ENCODE measurements at regions not wholly inside any gene's neighbourhood (a gene's known extent, or its start where the extent isn't known, plus 50 kb on each side); places are given as distances from the start of the nearest gene placed in this dataset.

DNA sequence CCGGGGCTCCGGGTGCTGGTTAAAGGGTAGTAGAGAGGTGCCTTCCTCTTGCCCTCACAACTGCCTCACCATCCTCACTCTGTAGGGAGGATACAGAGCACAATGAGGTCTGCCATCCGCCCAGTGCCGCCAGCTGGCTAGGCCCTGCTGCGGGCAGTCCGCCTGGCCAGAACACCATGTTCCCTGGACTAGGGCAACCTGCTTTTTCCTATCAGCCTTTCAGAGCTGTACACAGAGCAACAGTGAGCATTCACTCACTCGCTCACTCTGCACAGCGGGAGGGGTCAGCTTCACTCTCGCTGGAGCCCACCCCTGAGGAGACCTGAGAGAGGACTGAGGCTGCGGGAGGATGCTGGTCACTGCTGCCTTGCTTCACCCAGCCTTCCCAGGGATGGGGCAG, 218.7 kb upstream of the CHRNA7 start:
- in situ Hi-C loops (cut with MboI; ENCODE audit: low pct_unique_long_range_greater_than_20kb in 2 of 9, low sequenced_read_pairs in 9 of 9, unreplicated experiment in 9 of 9) = no loop called here
- WGBS, 10 experiments = 45 to 100% (median 91%) methylated on average over 2 to 5 of the region's 10 CpGs; no CpG with 5 or more reads in 4 of the 10 experiments
- Histone ChIP-seq H3K4me3 (no peak overlapping the region), H3K4me1 (replicated peaks in 1 of 2) (peaks cover 0 to 3% of the 10 kb centered on the region in 2 donors), H3K27ac (no peak overlapping the region)
- no peak for ATAC-seq (replicated peaks in 6 of 8)

DNA sequence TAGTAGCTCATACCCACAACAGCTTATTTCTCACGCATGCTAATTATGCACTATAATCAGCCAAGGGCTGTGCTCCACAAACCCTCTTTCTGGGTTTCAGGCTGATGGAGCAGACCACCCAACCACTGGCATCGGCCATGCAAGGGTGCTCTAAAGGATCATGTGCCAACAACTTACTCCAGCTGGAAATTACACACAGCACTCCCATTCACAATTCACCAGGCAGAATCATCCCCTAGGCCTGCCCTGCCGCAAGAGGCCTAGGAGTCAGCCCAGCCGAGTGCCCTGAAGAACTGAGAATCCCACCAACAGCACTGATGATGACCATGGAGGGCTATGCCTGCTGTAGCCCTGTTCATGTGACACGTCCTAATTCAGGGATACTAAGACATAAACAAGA, 216.2 kb upstream of the CHRNA7 start:
- in situ Hi-C loops (cut with MboI; ENCODE audit: low pct_unique_long_range_greater_than_20kb in 2 of 9, low sequenced_read_pairs in 9 of 9, unreplicated experiment in 9 of 9) = no loop called here
- ATAC-seq (replicated peaks in 6 of 8) = no peak
- Histone ChIP-seq H3K27ac (no peak overlapping the region), H3K4me3 (no peak overlapping the region), H3K4me1 (replicated peaks in 1 of 2) (no peaks in the 10 kb centered on the region)
- 50 to 100% (median 75%) methylated on average over 1 to 4 of the region's 5 CpGs; no CpG with 5 or more reads in 2 of the 10 experiments for WGBS, 10 experiments

DNA sequence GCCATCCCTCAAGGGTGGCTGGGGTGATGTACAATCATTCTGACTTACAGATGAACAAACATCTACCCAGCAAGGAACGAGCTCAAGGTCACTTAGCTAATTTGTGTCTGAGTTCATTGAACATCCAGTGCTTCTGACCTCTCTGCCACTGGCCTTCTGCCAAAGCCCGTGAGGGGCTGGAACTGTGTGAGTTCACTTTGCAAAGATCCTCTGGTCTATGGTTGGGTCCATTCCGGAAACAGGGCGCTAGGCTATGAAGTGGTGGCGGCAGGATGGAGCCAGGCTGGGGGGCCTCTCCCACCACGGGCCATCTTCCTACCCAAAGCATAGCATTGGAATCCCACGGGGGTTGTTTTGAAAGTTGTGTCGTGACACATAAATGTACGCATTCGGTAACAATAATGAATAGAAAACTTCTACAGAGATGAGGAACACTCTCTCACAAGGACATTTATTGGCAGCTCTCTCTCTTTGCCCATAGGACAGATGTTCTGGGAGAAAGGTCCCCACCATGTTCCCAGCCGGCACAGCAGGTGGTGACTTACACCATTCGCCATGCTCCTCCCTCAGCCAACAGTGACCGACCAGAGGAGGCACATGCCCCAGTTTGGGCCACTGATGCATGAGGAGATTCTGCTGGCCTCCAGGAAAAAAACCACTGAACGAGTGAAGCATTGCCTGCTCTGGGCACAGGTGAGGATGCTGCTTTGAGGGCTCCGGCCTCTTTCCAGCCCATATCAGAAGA, 214.7 kb upstream of the CHRNA7 start:
- in situ Hi-C loops (cut with MboI; ENCODE audit: low pct_unique_long_range_greater_than_20kb in 2 of 9, low sequenced_read_pairs in 9 of 9, unreplicated experiment in 9 of 9) = no loop called here
- no peak for ATAC-seq (replicated peaks in 6 of 8)
- WGBS, 10 experiments = 46 to 100% (median 82%) methylated on average over 2 to 10 of the region's 15 CpGs; no CpG with 5 or more reads in 1 of the 10 experiments
- Histone ChIP-seq H3K27ac (no peak overlapping the region), H3K4me3 (no peak overlapping the region), H3K4me1 (replicated peaks in 1 of 2) (no peaks in the 10 kb centered on the region)

DNA sequence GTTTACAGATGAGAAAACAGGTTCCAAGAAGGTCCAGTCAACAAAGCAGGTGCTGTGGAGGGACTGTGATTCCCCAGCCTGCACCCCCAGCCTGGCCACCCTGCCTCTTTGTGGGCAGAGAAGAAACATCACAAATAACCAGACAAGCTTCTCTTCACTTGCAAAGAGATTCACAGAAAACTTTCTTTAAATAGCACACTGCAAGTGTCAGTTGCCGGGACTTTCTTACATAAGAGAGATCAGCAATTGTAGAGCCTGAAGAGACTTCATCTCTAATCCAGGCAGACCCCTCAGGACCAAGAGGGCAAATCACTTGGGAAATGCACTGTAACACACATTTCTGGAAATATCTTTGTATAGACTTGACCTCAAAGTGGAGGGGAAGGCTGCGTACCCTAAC, 207.9 kb upstream of the CHRNA7 start:
- in situ Hi-C loops (cut with MboI; ENCODE audit: low pct_unique_long_range_greater_than_20kb in 2 of 9, low sequenced_read_pairs in 9 of 9, unreplicated experiment in 9 of 9) = no loop called here
- H3K4me1 ChIP-seq (replicated peaks in 1 of 2) = no peaks in the 10 kb centered on the region
- no peak for ATAC-seq (replicated peaks in 6 of 8)
- H3K4me3 ChIP-seq = no peak overlapping the region
- no peak overlapping the region for H3K27ac ChIP-seq
- 64 to 100% (median 90%) methylated on average over 1 to 2 of the region's 2 CpGs; no CpG with 5 or more reads in 2 of the 10 experiments for WGBS, 10 experiments

DNA sequence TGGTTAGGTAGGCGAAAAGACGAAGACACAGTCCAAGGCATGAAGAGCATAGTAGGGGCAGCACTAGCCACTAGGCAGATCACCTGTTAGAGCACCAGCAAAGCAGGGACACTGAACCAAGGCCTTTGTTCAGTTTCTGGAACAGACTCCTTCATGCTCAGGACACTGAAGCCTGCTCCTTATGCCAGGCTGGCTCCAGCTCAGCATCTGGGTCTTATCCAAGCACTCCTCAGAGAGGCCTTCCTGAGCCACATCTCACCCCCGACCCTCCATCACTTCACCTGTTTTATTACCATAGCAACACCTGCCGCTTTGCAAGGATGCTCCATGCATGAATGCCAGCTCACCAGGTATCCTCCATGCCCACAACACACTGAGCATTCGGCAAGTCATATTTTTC, 206.3 kb upstream of the CHRNA7 start:
- no peak overlapping the region for H3K27ac ChIP-seq
- ATAC-seq (replicated peaks in 6 of 8) = peak in 1 of 8 experiments; percentile 32
- no peaks in the 10 kb centered on the region for H3K4me1 ChIP-seq (replicated peaks in 1 of 2)
- WGBS, 10 experiments = 15 to 100% (median 90%) methylated on average over 1 to 5 of the region's 5 CpGs; no CpG with 5 or more reads in 1 of the 10 experiments
- H3K4me3 ChIP-seq = no peak overlapping the region
- in situ Hi-C loops (cut with MboI; ENCODE audit: low pct_unique_long_range_greater_than_20kb in 2 of 9, low sequenced_read_pairs in 9 of 9, unreplicated experiment in 9 of 9) = no loop called here

DNA sequence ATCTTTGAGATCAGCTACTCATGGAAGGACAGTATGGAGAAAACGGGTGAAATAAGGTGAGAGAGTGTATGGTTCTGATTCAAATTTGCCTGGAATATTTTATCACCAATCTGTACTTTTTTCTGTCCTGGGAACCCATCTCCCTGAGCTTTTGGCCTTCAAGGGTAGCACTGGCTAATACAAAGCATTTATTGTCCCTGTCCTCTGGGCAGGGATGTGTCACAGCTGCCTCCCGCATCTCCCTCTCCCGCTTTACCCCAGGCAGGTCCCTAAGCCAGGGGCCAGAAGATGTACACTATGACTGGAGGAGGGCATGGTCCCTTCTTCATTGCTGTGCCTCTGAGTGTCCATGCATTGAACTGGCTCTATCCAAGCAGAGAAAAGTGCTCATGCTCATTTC, 201.7 kb upstream of the CHRNA7 start:
- Histone ChIP-seq H3K4me1 (replicated peaks in 1 of 2) (no peaks in the 10 kb centered on the region), H3K4me3 (no peak overlapping the region), H3K27ac (no peak overlapping the region)
- ATAC-seq (replicated peaks in 6 of 8) = no peak
- in situ Hi-C loops (cut with MboI; ENCODE audit: low pct_unique_long_range_greater_than_20kb in 2 of 9, low sequenced_read_pairs in 9 of 9, unreplicated experiment in 9 of 9) = no loop called here
- WGBS, 10 experiments = 40 to 97% (median 74%) methylated on average over 1 to 3 of the region's 3 CpGs; no CpG with 5 or more reads in 3 of the 10 experiments

DNA sequence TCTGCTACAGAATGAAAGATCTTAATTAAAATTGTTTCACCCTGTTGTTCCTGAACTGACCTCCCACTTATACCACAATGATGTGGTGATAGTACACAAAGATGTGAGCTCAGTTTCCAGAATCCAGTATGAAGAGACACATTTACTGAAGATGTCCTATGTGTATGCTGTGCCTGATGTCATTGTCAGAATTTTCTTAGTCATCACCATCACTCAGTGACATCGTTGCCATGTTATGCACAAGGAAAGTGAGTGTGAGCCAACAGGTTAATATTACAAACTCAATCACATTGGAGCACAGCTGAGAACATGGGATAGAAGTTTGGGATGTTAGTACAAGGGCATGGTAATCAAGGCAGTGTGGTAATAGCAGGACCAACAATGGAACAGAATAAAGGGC, 199.7 kb upstream of the CHRNA7 start:
- H3K4me1 ChIP-seq (replicated peaks in 1 of 2) = no peaks in the 10 kb centered on the region
- H3K4me3 ChIP-seq = no peak overlapping the region
- WGBS, 10 experiments = 29 to 100% (median 71%) methylated on average over 1 of the region's 1 CpG; no CpG with 5 or more reads in 3 of the 10 experiments
- H3K27ac ChIP-seq = no peak overlapping the region
- ATAC-seq (replicated peaks in 6 of 8) = peak in 1 of 8 experiments; percentile 64
- in situ Hi-C loops (cut with MboI; ENCODE audit: low pct_unique_long_range_greater_than_20kb in 2 of 9, low sequenced_read_pairs in 9 of 9, unreplicated experiment in 9 of 9) = no loop called here

DNA sequence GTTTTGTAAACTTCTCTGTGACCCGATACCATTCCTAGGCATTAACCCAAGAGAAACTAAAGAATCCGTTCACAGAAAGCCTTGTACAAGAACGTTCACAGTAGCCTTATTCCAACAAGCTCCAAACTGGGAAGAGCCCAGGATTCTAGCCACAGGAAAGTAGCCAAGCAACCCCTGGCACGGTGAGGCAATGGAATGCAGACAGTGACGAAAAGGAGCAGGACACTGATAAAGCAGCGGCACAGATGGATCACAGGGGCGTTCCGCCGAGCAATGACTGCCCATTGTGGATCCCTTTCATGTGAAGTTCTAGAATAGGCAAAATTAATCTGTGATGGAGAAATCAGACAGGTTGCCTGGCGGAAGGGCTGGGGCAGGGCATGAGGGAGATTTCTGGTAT, 198.7 kb upstream of the CHRNA7 start:
- H3K27ac ChIP-seq = no peak overlapping the region
- WGBS, 10 experiments = 49 to 97% (median 76%) methylated on average over 1 to 10 of the region's 10 CpGs; no CpG with 5 or more reads in 3 of the 10 experiments
- ATAC-seq (replicated peaks in 6 of 8) = peak in 1 of 8 experiments; percentile 36
- H3K4me3 ChIP-seq = no peak overlapping the region
- in situ Hi-C loops (cut with MboI; ENCODE audit: low pct_unique_long_range_greater_than_20kb in 2 of 9, low sequenced_read_pairs in 9 of 9, unreplicated experiment in 9 of 9) = no loop called here
- no peaks in the 10 kb centered on the region for H3K4me1 ChIP-seq (replicated peaks in 1 of 2)

DNA sequence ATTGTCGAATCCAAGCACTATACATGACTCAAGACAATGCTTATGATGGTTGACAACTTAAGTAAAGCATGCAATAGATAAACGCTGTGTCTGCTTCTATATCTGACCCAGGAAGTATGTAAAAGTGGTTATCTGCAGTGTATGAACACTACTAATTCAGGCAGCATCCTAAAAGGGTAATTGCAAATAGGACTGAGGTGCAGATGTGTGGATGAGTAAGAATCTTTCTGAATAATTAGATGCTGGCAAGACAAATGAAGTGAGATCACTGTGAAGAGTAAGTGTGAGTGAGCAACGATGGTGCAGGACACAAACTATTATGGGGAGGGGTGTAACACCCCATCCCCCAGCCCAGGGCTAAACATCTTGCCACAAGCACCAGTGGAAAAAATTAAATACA, 195.7 kb upstream of the CHRNA7 start:
- Histone ChIP-seq H3K4me3 (no peak overlapping the region), H3K4me1 (replicated peaks in 1 of 2) (no peaks in the 10 kb centered on the region), H3K27ac (no peak overlapping the region)
- in situ Hi-C loops (cut with MboI; ENCODE audit: low pct_unique_long_range_greater_than_20kb in 2 of 9, low sequenced_read_pairs in 9 of 9, unreplicated experiment in 9 of 9) = no loop called here
- WGBS, 10 experiments = 0 to 100% (median 60%) methylated on average over 1 to 3 of the region's 3 CpGs; no CpG with 5 or more reads in 1 of the 10 experiments
- peak in 6 of 8 experiments; percentile 16 to 82 (median 62) for ATAC-seq (replicated peaks in 6 of 8)

DNA sequence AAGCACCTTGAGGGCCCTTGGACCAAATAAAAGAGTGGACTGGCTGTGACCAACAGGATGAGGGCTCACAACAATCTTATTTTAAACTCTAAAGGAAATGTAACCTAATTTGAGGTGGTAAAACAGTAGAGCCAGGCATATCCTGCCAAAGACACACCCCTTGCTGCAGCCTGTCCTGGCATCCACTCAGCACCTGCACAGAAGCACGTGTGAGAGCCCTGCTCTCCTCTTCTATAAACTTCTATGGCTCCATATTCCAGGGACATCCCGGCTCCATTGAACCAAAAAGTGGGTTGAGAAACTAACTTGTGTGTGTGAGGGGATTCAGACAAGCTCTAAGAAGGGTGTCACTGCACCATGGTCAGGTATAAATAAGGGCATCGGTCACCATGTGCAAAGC, 190.9 kb upstream of the CHRNA7 start:
- 39 to 100% (median 84%) methylated on average over 1 to 3 of the region's 3 CpGs; no CpG with 5 or more reads in 4 of the 10 experiments for WGBS, 10 experiments
- no peak for ATAC-seq (replicated peaks in 6 of 8)
- in situ Hi-C loops (cut with MboI; ENCODE audit: low pct_unique_long_range_greater_than_20kb in 2 of 9, low sequenced_read_pairs in 9 of 9, unreplicated experiment in 9 of 9) = no loop called here
- no peak overlapping the region for H3K27ac ChIP-seq
- no peaks in the 10 kb centered on the region for H3K4me1 ChIP-seq (replicated peaks in 1 of 2)
- no peak overlapping the region for H3K4me3 ChIP-seq

DNA sequence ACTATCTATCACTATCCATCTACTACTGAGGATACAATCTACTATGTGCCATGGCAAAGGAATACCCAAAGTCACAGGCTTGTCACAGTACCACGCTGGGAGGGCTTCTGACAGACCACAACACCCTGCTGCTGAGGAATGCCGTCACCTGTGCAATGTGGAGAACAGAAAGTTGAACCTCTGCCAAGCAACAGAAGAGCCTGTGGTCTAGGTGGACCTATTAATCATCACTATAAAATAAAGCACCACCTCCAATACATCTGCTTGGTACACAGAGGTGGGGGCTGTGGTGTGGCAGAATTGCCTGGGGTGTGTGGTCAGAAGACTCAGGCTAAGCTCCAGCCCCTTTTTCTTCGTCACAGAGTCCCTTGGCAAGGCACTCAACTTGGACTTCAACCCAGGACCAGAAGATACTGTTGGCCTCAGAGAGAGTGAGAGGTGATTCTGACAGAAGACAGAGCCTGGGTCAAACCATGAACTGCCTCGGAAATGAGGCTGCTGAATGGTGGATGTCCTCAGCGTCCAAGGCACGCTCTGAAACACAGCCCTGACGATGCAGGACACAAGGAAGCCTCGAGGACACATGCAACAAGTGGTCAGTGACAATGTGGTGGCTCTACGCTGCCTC, 189.4 kb upstream of the CHRNA7 start:
- Histone ChIP-seq H3K27ac (no peak overlapping the region), H3K4me3 (no peak overlapping the region), H3K4me1 (replicated peaks in 1 of 2) (no peaks in the 10 kb centered on the region)
- in situ Hi-C loops (cut with MboI; ENCODE audit: low pct_unique_long_range_greater_than_20kb in 2 of 9, low sequenced_read_pairs in 9 of 9, unreplicated experiment in 9 of 9) = no loop called here
- 0 to 93% (median 75%) methylated on average over 1 to 6 of the region's 9 CpGs; no CpG with 5 or more reads in 2 of the 10 experiments for WGBS, 10 experiments
- ATAC-seq (replicated peaks in 6 of 8) = no peak

DNA sequence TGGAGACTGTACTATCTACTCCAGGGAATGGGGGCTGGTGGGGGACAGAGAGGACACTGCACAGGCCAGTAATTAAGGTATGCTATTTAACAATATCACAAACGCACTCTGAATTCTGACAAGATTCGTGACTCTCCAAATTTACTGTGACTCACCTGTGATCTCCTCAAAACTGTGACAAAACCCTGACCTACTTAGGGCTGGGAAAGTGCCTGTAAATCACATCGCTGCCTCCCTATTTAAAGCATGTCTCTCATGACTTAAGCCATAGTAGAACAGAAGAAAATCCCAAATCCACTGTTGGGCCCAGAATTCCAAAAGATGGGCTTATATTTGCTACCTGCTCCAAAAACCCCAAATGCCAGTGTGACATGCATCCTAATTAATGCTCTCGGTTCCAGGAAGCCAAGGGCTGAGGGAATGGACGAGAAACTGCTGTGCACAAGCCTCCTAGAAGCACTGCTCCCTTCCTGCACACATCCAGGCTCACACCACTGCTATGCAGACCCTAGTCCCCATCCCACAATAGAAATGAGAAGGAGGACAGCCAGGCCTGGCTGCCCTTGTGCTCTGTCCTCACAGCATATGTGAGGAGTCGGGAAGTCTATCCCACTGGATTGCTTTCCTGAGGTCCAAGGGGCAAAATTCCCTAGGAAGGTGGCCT, 187.7 kb upstream of the CHRNA7 start:
- in situ Hi-C loops (cut with MboI; ENCODE audit: low pct_unique_long_range_greater_than_20kb in 2 of 9, low sequenced_read_pairs in 9 of 9, unreplicated experiment in 9 of 9) = no loop called here

DNA sequence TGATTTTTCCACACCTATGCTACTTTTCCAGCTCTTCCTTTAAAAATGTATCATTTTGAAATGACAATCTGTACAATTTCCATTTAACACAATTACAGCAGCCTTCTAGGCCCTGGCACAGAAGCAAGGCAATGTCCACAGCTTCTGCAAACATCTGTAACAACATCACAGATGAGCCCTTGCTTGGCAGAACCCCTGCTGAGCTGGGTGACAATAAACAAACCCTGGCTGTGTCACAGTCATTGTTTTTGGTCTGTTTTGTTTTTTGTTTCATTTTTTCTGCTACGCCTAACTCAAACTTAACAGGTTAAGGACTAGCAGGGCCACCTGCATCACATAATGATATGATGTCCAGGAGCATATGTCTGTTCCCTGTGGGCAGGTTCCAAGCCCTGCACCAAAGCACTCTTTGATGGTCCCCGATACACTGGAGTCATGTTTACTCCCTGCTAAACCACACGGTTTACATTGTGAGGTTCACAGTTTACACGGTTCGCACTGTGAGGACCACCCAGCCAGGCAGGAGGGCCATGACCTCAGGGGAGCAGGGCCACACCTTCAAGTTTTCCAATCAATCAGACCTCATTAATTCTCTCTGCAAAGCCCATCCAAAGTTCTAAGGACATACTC, 186.8 kb upstream of the CHRNA7 start:
- WGBS, 10 experiments = 10 to 100% (median 60%) methylated on average over 1 to 5 of the region's 5 CpGs; no CpG with 5 or more reads in 3 of the 10 experiments
- Histone ChIP-seq H3K4me3 (no peak overlapping the region), H3K27ac (no peak overlapping the region), H3K4me1 (replicated peaks in 1 of 2) (no peaks in the 10 kb centered on the region)
- ATAC-seq (replicated peaks in 6 of 8) = no peak
- in situ Hi-C loops (cut with MboI; ENCODE audit: low pct_unique_long_range_greater_than_20kb in 2 of 9, low sequenced_read_pairs in 9 of 9, unreplicated experiment in 9 of 9) = no loop called here

More for the DNA sequence above, 187.7 kb upstream of the CHRNA7 start:
- 0 to 100% (median 72%) methylated on average over 1 to 5 of the region's 6 CpGs; no CpG with 5 or more reads in 2 of the 10 experiments for WGBS, 10 experiments
- H3K4me1 ChIP-seq (replicated peaks in 1 of 2) = no peaks in the 10 kb centered on the region
- no peak for ATAC-seq (replicated peaks in 6 of 8)
- H3K4me3 ChIP-seq = no peak overlapping the region
- H3K27ac ChIP-seq = no peak overlapping the region

Data from motor neuron (in vitro differentiated cells).